MM.1S (cell line): ENCODE measurements at regions not wholly inside any gene's neighbourhood (a gene's known extent, or its start where the extent isn't known, plus 50 kb on each side); places are given as distances from the start of the nearest gene placed in this dataset.

Experiments
- DNase-seq: peaks from one replicate; pipeline ENCODE4 v3.0.0-alpha.2; 2015
- H2AFZ ChIP-seq: fragments of 300-600 bp; sonication (generic); 2 replicates; pipeline ENCODE4 v1.6.0; 2016; ENCODE audit warnings: antibody characterized with exemption, low read length
- H3F3A ChIP-seq: fragments of 300-600 bp; sonication (generic); 2 replicates; pipeline ENCODE4 v1.6.1; 2016; ENCODE audit warnings: mild to moderate bottlenecking, antibody characterized with exemption, low read length, moderate library complexity, mixed read lengths; ENCODE audit not compliant: insufficient read depth
- H3K27ac ChIP-seq: fragments of 300-600 bp; sonication (generic); 2 replicates; pipeline ENCODE4 v1.5.1; 2016; ENCODE audit warnings: mild to moderate bottlenecking, low read length
- H3K27me3 ChIP-seq: fragments of 300-600 bp; sonication (generic); replicated peaks from 2 replicates; pipeline ENCODE4 v1.6.0; 2016; ENCODE audit warnings: low read length; ENCODE audit not compliant: insufficient read depth
- H3K36me3 ChIP-seq: fragments of 300-600 bp; sonication (generic); replicated peaks from 2 replicates; pipeline ENCODE4 v1.6.1; 2016; ENCODE audit warnings: mild to moderate bottlenecking, low read length, mixed read lengths; ENCODE audit not compliant: insufficient read depth
- H3K4me1 ChIP-seq: fragments of 300-600 bp; sonication (generic); 2 replicates; pipeline ENCODE4 v1.6.1; 2016; ENCODE audit warnings: low read length, mixed read lengths
- H3K4me2 ChIP-seq: fragments of 300-600 bp; sonication (generic); 2 replicates; pipeline ENCODE4 v1.6.0; 2016; ENCODE audit warnings: low read depth, low read length
- H3K4me3 ChIP-seq: fragments of 300-600 bp; sonication (generic); 2 replicates; pipeline ENCODE4 v1.5.1; 2016; ENCODE audit warnings: low read length, mixed read lengths
- H3K79me2 ChIP-seq: fragments of 300-600 bp; sonication (generic); 2 replicates; pipeline ENCODE4 v1.6.1; 2016; ENCODE audit warnings: mixed run types, low read length, mixed read lengths
- H3K9ac ChIP-seq: fragments of 300-600 bp; sonication (generic); 2 replicates; pipeline ENCODE4 v1.6.1; 2016; ENCODE audit warnings: low read length, mixed read lengths
- H3K9me2 ChIP-seq: fragments of 300-600 bp; sonication (generic); replicated peaks from 2 replicates; pipeline ENCODE4 v1.6.1; 2016; ENCODE audit warnings: mild to moderate bottlenecking, low read length, mixed read lengths; ENCODE audit not compliant: insufficient read depth
- H3K9me3 ChIP-seq: fragments of 300-600 bp; sonication (generic); replicated peaks from 2 replicates; pipeline ENCODE4 v1.6.1; 2016; ENCODE audit warnings: mild to moderate bottlenecking, low read length, mixed read lengths; ENCODE audit not compliant: insufficient read depth
- H4K20me1 ChIP-seq: fragments of 300-600 bp; sonication (generic); 2 replicates; pipeline ENCODE4 v1.6.1; 2016; ENCODE audit warnings: mild to moderate bottlenecking, low read length, moderate library complexity, mixed read lengths; ENCODE audit not compliant: insufficient read depth
- EZH2 ChIP-seq: fragments of 300-600 bp; sonication (generic); optimal IDR thresholded peaks from 2 replicates; pipeline ENCODE3; 2017; ENCODE audit warnings: low read depth, mild to moderate bottlenecking, antibody characterized with exemption, low read length, mixed read lengths
- EZH2phosphoT487 ChIP-seq: fragments of 300-600 bp; sonication (generic); IDR thresholded peaks from 2 replicates; pipeline ENCODE4 v1.6.1; 2018; ENCODE audit warnings: antibody characterized with exemption, low read length
- TF ChIP-seq, protein P1 (sequence below): fragments of 300-600 bp; sonication (generic); IDR thresholded peaks from 2 replicates; pipeline ENCODE4 v1.5.1; 2016; ENCODE audit warnings: antibody characterized with exemption, low read length, mixed read lengths

GRCh38 chr18:67600181-67601180 is 84.0 kb upstream of the DSEL start:
- Histone ChIP-seq H3F3A (no peaks in the 10 kb centered on the region), H3K36me3 (no peaks in the 10 kb centered on the region), H2AFZ (no peak overlapping the region), H3K4me1 (no peaks in the 10 kb centered on the region), H4K20me1 (no peaks in the 10 kb centered on the region), H3K27ac (no peak overlapping the region), H3K9me2 (no peaks in the 10 kb centered on the region), H3K9ac (no peak overlapping the region), H3K79me2 (no peaks in the 10 kb centered on the region), H3K4me2 (no peak overlapping the region), H3K27me3 (no peaks in the 10 kb centered on the region), H3K4me3 (no peak overlapping the region), H3K9me3 (no peaks in the 10 kb centered on the region)
- TF ChIP-seq, protein P1, sequence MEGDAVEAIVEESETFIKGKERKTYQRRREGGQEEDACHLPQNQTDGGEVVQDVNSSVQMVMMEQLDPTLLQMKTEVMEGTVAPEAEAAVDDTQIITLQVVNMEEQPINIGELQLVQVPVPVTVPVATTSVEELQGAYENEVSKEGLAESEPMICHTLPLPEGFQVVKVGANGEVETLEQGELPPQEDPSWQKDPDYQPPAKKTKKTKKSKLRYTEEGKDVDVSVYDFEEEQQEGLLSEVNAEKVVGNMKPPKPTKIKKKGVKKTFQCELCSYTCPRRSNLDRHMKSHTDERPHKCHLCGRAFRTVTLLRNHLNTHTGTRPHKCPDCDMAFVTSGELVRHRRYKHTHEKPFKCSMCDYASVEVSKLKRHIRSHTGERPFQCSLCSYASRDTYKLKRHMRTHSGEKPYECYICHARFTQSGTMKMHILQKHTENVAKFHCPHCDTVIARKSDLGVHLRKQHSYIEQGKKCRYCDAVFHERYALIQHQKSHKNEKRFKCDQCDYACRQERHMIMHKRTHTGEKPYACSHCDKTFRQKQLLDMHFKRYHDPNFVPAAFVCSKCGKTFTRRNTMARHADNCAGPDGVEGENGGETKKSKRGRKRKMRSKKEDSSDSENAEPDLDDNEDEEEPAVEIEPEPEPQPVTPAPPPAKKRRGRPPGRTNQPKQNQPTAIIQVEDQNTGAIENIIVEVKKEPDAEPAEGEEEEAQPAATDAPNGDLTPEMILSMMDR = no peak
- TF ChIP-seq EZH2 (no peak), EZH2phosphoT487 (no peak)
- no peak for DNase-seq

DNA sequence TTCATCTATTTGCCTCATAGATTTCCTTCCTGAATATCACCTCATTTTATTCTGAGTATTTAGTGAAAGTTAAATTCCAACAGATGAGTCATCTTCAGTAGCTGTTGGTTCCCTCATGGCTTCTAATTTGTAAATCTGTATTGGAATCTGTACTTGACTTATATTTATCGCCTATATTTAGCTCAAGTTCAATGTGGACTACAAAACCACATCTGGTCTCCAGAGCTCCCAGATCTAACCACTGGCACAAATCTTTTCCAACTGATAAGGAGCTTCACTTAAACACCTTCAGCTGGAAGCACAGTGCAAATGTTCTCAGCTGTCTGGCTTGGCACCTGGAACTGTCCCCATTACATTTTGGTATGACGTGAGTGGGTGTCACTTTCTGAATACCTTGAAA is 82.8 kb upstream of the DSEL start:
- Histone ChIP-seq H3K4me3 (no peak overlapping the region), H3K36me3 (no peaks in the 10 kb centered on the region), H3F3A (no peaks in the 10 kb centered on the region), H2AFZ (no peak overlapping the region), H3K9ac (no peak overlapping the region), H4K20me1 (no peaks in the 10 kb centered on the region), H3K27ac (no peak overlapping the region), H3K4me1 (no peaks in the 10 kb centered on the region), H3K9me3 (no peaks in the 10 kb centered on the region), H3K4me2 (no peak overlapping the region), H3K27me3 (no peaks in the 10 kb centered on the region), H3K9me2 (no peaks in the 10 kb centered on the region), H3K79me2 (no peaks in the 10 kb centered on the region)
- DNase-seq = no peak
- TF ChIP-seq EZH2phosphoT487 (no peak), EZH2 (no peak)
- TF ChIP-seq, protein P1 = no peak

- no peak for TF ChIP-seq EZH2phosphoT487
- TF ChIP-seq, protein P1 = no peak
- no peak for TF ChIP-seq EZH2
- no peak overlapping the region for H2AFZ ChIP-seq
- no peak overlapping the region for H3K9ac ChIP-seq
- no peaks in the 10 kb centered on the region for H3K27me3 ChIP-seq
- H3K9me3 ChIP-seq = no peaks in the 10 kb centered on the region
- no peak overlapping the region for H3K4me2 ChIP-seq
- no peaks in the 10 kb centered on the region for H3K4me1 ChIP-seq
- DNase-seq = no peak
- no peak overlapping the region for H3K4me3 ChIP-seq
- H4K20me1 ChIP-seq = no peaks in the 10 kb centered on the region
- no peaks in the 10 kb centered on the region for H3K9me2 ChIP-seq
- no peak overlapping the region for H3K27ac ChIP-seq
- H3K36me3 ChIP-seq = no peaks in the 10 kb centered on the region
- no peaks in the 10 kb centered on the region for H3F3A ChIP-seq
- H3K79me2 ChIP-seq = no peaks in the 10 kb centered on the region
These were observed 81.2 kb upstream of the DSEL start for GRCh38 chr18:67597759-67598158.
